Mesendoderm (in vitro differentiated cells): ENCODE measurements at regions not wholly inside any gene's neighbourhood (a gene's known extent, or its start where the extent isn't known, plus 50 kb on each side); places are given as distances from the start of the nearest gene placed in this dataset.
"Not testable (repeated sequence)": the region's sequence is repeated elsewhere in the genome, so short reads cannot be mapped to it uniquely, and the experiment has no call there.

Source experiments
- DNase-seq: peaks from one replicate; pipeline ENCODE4 v3.0.0; 2013
- H2AK5ac ChIP-seq: 2 replicates; pipeline ENCODE4 v1.6.1; 2013; ENCODE audit warnings: low read length, inconsistent platforms
- H2BK120ac ChIP-seq: 2 replicates; pipeline ENCODE4 v1.6.1; 2013; ENCODE audit warnings: low read depth, mild to moderate bottlenecking, low read length, moderate library complexity, mixed read lengths
- H2BK15ac ChIP-seq: replicated peaks from 2 replicates; pipeline ENCODE4 v1.6.1; 2013; ENCODE audit warnings: low read depth, mild to moderate bottlenecking, moderate library complexity
- H2BK5ac ChIP-seq: 2 replicates; pipeline ENCODE4 v1.6.1; 2013; ENCODE audit warnings: low read length, inconsistent platforms
- H3K18ac ChIP-seq: 2 replicates; pipeline ENCODE4 v1.6.1; 2013; ENCODE audit warnings: mild to moderate bottlenecking, low read length, mixed read lengths
- H3K23ac ChIP-seq: one replicate; pipeline ENCODE4 v1.6.1; 2013; ENCODE audit warnings: low read length
- H3K27ac ChIP-seq: 2 replicates; pipeline ENCODE4 v1.5.1; 2013; ENCODE audit warnings: low read depth, mild to moderate bottlenecking, inconsistent platforms, low read length, moderate library complexity
- H3K27me3 ChIP-seq: 2 replicates; pipeline ENCODE4 v1.6.1; 2013; ENCODE audit warnings: low read length, control low read depth, mild to moderate bottlenecking, inconsistent platforms; ENCODE audit not compliant: insufficient read depth, poor library complexity
- H3K36me3 ChIP-seq: 2 replicates; pipeline ENCODE4 v1.6.1; 2013; ENCODE audit warnings: low read length, inconsistent platforms; ENCODE audit not compliant: control insufficient read depth, insufficient read depth
- H3K4ac ChIP-seq: one replicate; pipeline ENCODE4 v1.6.1; 2013; ENCODE audit warnings: low read depth, mild to moderate bottlenecking, low read length, moderate library complexity
- H3K4me1 ChIP-seq: 2 replicates; pipeline ENCODE4 v1.6.1; 2013; ENCODE audit warnings: low read depth, low read length, inconsistent platforms; ENCODE audit not compliant: control insufficient read depth
- H3K4me2 ChIP-seq: 2 replicates; pipeline ENCODE4 v1.6.1; 2013; ENCODE audit warnings: low read length
- H3K4me3 ChIP-seq: 2 replicates; pipeline ENCODE4 v1.5.1; 2013; ENCODE audit warnings: mild to moderate bottlenecking, low read length
- H3K56ac ChIP-seq: one replicate; pipeline ENCODE4 v1.6.1; 2013; ENCODE audit warnings: low read length
- H3K79me1 ChIP-seq: 2 replicates; pipeline ENCODE4 v1.6.1; 2013; ENCODE audit warnings: low read length, inconsistent platforms
- H3K79me2 ChIP-seq: 2 replicates; pipeline ENCODE4 v1.6.1; 2013; ENCODE audit warnings: mild to moderate bottlenecking, low read length; ENCODE audit not compliant: control insufficient read depth, insufficient read depth
- H3K9ac ChIP-seq: 2 replicates; pipeline ENCODE4 v1.6.1; 2013; ENCODE audit warnings: low read length, inconsistent platforms
- H4K5ac ChIP-seq: one replicate; pipeline ENCODE4 v1.6.1; 2013; ENCODE audit warnings: low read length
- H4K8ac ChIP-seq: one replicate; pipeline ENCODE4 v1.6.1; 2013; ENCODE audit warnings: low read depth, mild to moderate bottlenecking, control low read depth, low read length, moderate library complexity
- WGBS: extraction: QIAGEN DNeasy Blood & Tissue Kit; methylation state at CpG from one replicate; pipeline ENCODE4 v1.1.7; 2013; ENCODE audit warnings: low lambda C conversion rate, missing lambda C conversion rate; ENCODE audit not compliant: insufficient coverage; ENCODE audit errors: extremely low coverage; 5-methylcytosine and 5-hydroxymethylcytosine counted together

- Histone ChIP-seq H3K23ac (no peak overlapping the region), H3K4me2 (no peak overlapping the region), H4K8ac (no peak overlapping the region), H3K27ac (no peak overlapping the region), H3K79me2 (no peaks in the 10 kb centered on the region), H2BK5ac (no peak overlapping the region), H2BK15ac (no peak overlapping the region), H3K4ac (no peak overlapping the region), H3K79me1 (no peaks in the 10 kb centered on the region), H3K36me3 (no peaks in the 10 kb centered on the region), H3K18ac (no peak overlapping the region), H3K56ac (no peak overlapping the region), H3K4me1 (no peaks in the 10 kb centered on the region), H2BK120ac (no peak overlapping the region), H3K4me3 (no peak overlapping the region), H4K5ac (no peak overlapping the region), H3K27me3 (no peaks in the 10 kb centered on the region), H3K9ac (no peak overlapping the region), H2AK5ac (no peak overlapping the region)
- WGBS, result no CpG with 5 or more reads among the region's 4 CpGs
- DNase-seq, result no peak
Observed at GRCh38 chr2:187024739-187025138, 175.8 kb upstream of the ZSWIM2 start.

GRCh38 chr2:187023996-187024395 is 175.0 kb upstream of the ZSWIM2 start:
- not testable (repeated sequence) for DNase-seq, H3K4me1 ChIP-seq

GRCh38 chr2:187017438-187017837 is 168.5 kb upstream of the ZSWIM2 start:
- H3K23ac ChIP-seq, result no peak overlapping the region
- H3K4me1 ChIP-seq, result no peaks in the 10 kb centered on the region
- no peaks in the 10 kb centered on the region for H3K27me3 ChIP-seq
- no peak overlapping the region for H4K5ac ChIP-seq
- no peaks in the 10 kb centered on the region for H3K79me1 ChIP-seq
- H3K4ac ChIP-seq, result no peak overlapping the region
- H4K8ac ChIP-seq, result no peak overlapping the region
- no peak overlapping the region for H3K27ac ChIP-seq
- no peak for DNase-seq
- no peak overlapping the region for H3K4me2 ChIP-seq
- WGBS, result 100% methylated on average over 1 of the region's 5 CpGs
- H3K18ac ChIP-seq, result no peak overlapping the region
- no peak overlapping the region for H2BK5ac ChIP-seq
- no peaks in the 10 kb centered on the region for H3K79me2 ChIP-seq
- H3K56ac ChIP-seq, result no peak overlapping the region
- H2AK5ac ChIP-seq, result no peak overlapping the region
- H3K4me3 ChIP-seq, result no peak overlapping the region
- H2BK120ac ChIP-seq, result no peak overlapping the region
- H3K36me3 ChIP-seq, result no peaks in the 10 kb centered on the region
- no peak overlapping the region for H2BK15ac ChIP-seq
- no peak overlapping the region for H3K9ac ChIP-seq

More at GRCh38 chr2:187023996-187024395, 175.0 kb upstream of the ZSWIM2 start:
- not testable (repeated sequence) for H3K36me3 ChIP-seq, H3K4me2 ChIP-seq, H2BK15ac ChIP-seq, H3K4me3 ChIP-seq, H3K79me2 ChIP-seq, H2BK120ac ChIP-seq, H3K79me1 ChIP-seq, H4K8ac ChIP-seq, H3K23ac ChIP-seq, H2BK5ac ChIP-seq, H3K27ac ChIP-seq, H3K27me3 ChIP-seq, H2AK5ac ChIP-seq, H3K4ac ChIP-seq, H3K56ac ChIP-seq, H3K18ac ChIP-seq, H3K9ac ChIP-seq, H4K5ac ChIP-seq
- no CpG with 5 or more reads among the region's 4 CpGs for WGBS

GRCh38 chr2:187013058-187013457 is 164.1 kb upstream of the ZSWIM2 start:
- Histone ChIP-seq H3K18ac (no peak overlapping the region), H3K79me1 (no peaks in the 10 kb centered on the region), H3K4me1 (no peaks in the 10 kb centered on the region), H3K27me3 (no peaks in the 10 kb centered on the region), H2BK5ac (no peak overlapping the region), H3K4me3 (no peak overlapping the region), H3K56ac (no peak overlapping the region), H2AK5ac (no peak overlapping the region), H3K79me2 (no peaks in the 10 kb centered on the region), H3K9ac (no peak overlapping the region), H3K4me2 (no peak overlapping the region), H3K4ac (no peak overlapping the region), H2BK120ac (no peak overlapping the region), H4K5ac (no peak overlapping the region), H3K27ac (no peak overlapping the region), H4K8ac (no peak overlapping the region), H3K36me3 (no peaks in the 10 kb centered on the region), H2BK15ac (no peak overlapping the region), H3K23ac (no peak overlapping the region)
- no peak for DNase-seq
- no CpG with 5 or more reads among the region's 4 CpGs for WGBS

- no peak overlapping the region for H2AK5ac ChIP-seq
- no peak overlapping the region for H3K4ac ChIP-seq
- H3K27me3 ChIP-seq, result no peaks in the 10 kb centered on the region
- no peak overlapping the region for H3K23ac ChIP-seq
- H3K18ac ChIP-seq, result no peak overlapping the region
- H3K4me2 ChIP-seq, result no peak overlapping the region
- no peaks in the 10 kb centered on the region for H3K4me1 ChIP-seq
- no peaks in the 10 kb centered on the region for H3K79me2 ChIP-seq
- H3K79me1 ChIP-seq, result no peaks in the 10 kb centered on the region
- H3K27ac ChIP-seq, result no peak overlapping the region
- no peaks in the 10 kb centered on the region for H3K36me3 ChIP-seq
- H3K56ac ChIP-seq, result no peak overlapping the region
- no peak overlapping the region for H2BK5ac ChIP-seq
- H3K4me3 ChIP-seq, result no peak overlapping the region
- no peak overlapping the region for H4K8ac ChIP-seq
- H3K9ac ChIP-seq, result no peak overlapping the region
- H4K5ac ChIP-seq, result no peak overlapping the region
- WGBS, result no CpG with 5 or more reads among the region's 3 CpGs
- no peak for DNase-seq
- no peak overlapping the region for H2BK120ac ChIP-seq
- H2BK15ac ChIP-seq, result no peak overlapping the region
Observed at GRCh38 chr2:187011206-187011832, 162.3 kb upstream of the ZSWIM2 start.
